HCEC 1CT (cell line): ENCODE measurements at regions not wholly inside any gene's neighbourhood (a gene's known extent, or its start where the extent isn't known, plus 50 kb on each side); places are given as distances from the start of the nearest gene placed in this dataset.
A peak's percentile ranks its signal among the peaks of the same experiment; 100 is the strongest.

Source experiments
- DNase-seq: peaks from one replicate; pipeline ENCODE4 v3.0.0-alpha.2; 2017

- DNase-seq, result no peak
Measured at GRCh38 chr3:66592927-66593625, 92.3 kb upstream of the LRIG1 start.

- peak; percentile 94 for DNase-seq
Measured at GRCh38 chr3:66593978-66594377, 93.2 kb upstream of the LRIG1 start.

- DNase-seq, result no peak
Measured at GRCh38 chr3:66597308-66597863, 96.6 kb upstream of the LRIG1 start.

- DNase-seq, result peak; percentile 54
Measured at GRCh38 chr3:66598168-66598567, 97.3 kb upstream of the LRIG1 start.

GRCh38 chr3:66602237-66602636, 101.4 kb upstream of the LRIG1 start:
- DNase-seq, result no peak

- no peak for DNase-seq
Measured at GRCh38 chr3:66602691-66603090, 101.9 kb upstream of the LRIG1 start.

- no peak for DNase-seq
Measured at GRCh38 chr3:66603151-66603611, 102.4 kb upstream of the LRIG1 start.

- DNase-seq, result no peak
Measured at GRCh38 chr3:66604481-66604880, 103.7 kb upstream of the LRIG1 start.

GRCh38 chr3:66606126-66606525, 105.3 kb upstream of the LRIG1 start:
- no peak for DNase-seq

- DNase-seq, result no peak
Measured at GRCh38 chr3:66606868-66607267, 106.0 kb upstream of the LRIG1 start.

GRCh38 chr3:66609660-66610561, 109.1 kb upstream of the LRIG1 start:
- DNase-seq, result no peak

GRCh38 chr3:66610562-66610909, 109.7 kb upstream of the LRIG1 start:
- no peak for DNase-seq

- no peak for DNase-seq
Measured at GRCh38 chr3:66615643-66616301, 115.0 kb upstream of the LRIG1 start.

- DNase-seq, result no peak
Measured at GRCh38 chr3:66617351-66617750, 116.5 kb upstream of the LRIG1 start.

GRCh38 chr3:66618066-66618465, 117.2 kb upstream of the LRIG1 start:
- DNase-seq, result no peak

GRCh38 chr3:66620296-66620695, 119.5 kb upstream of the LRIG1 start:
- DNase-seq, result no peak

- DNase-seq, result no peak
Measured at GRCh38 chr3:66622756-66623457, 122.1 kb upstream of the LRIG1 start.

- no peak for DNase-seq
Measured at GRCh38 chr3:66625505-66626216, 124.8 kb upstream of the LRIG1 start.

- DNase-seq, result no peak
Measured at GRCh38 chr3:66629150-66629981, 128.5 kb upstream of the LRIG1 start.

GRCh38 chr3:66629982-66630368, 129.2 kb upstream of the LRIG1 start:
- DNase-seq, result no peak
